Keratinocyte (primary cell): ENCODE measurements at regions not wholly inside any gene's neighbourhood (a gene's known extent, or its start where the extent isn't known, plus 50 kb on each side); places are given as distances from the start of the nearest gene placed in this dataset.

ENCODE experiments used
- CTCF ChIP-seq, 3 experiments: IDR thresholded peaks in 1 of 3; conservative IDR thresholded peaks in 1 of 3; optimal IDR thresholded peaks in 1 of 3; 2 replicates in 2 of 3; 3 replicates in 1 of 3; pipeline versions ENCODE3 to v1.5.1; 2011; ENCODE audit warnings: low read length in 3 of 3, mild to moderate bottlenecking in 3 of 3, moderate library complexity in 2 of 3, control low read depth in 1 of 3, inconsistent platforms in 1 of 3; ENCODE audit not compliant: insufficient read depth in 2 of 3; ENCODE audit errors: extremely low read depth in 1 of 3
- EZH2 ChIP-seq: IDR thresholded peaks from one replicate; pipeline ENCODE4 v1.6.1; 2012; ENCODE audit warnings: inconsistent platforms, mild to moderate bottlenecking, low read length, moderate library complexity

GRCh38 chr1:90127288-90127953, 132.5 kb downstream of the ZNF326 start:
- TF ChIP-seq CTCF (optimal IDR thresholded peaks at IDR 0.05 in 1 of 3, IDR thresholded peaks at IDR 0.05 in 1 of 3, conservative IDR thresholded peaks at IDR 0.05 in 1 of 3; ENCODE audit: extremely low read depth in 1 of 3, insufficient read depth in 2 of 3, low read length in 3 of 3) (no peak), EZH2 (no peak)
